ENCODE measurements at regions not wholly inside any gene's neighbourhood (a gene's known extent, or its start where the extent isn't known, plus 50 kb on each side); places are given as distances from the start of the nearest gene placed in this dataset.
"Not testable (repeated sequence)": the region's sequence is repeated elsewhere in the genome, so short reads cannot be mapped to it uniquely, and the experiment has no call there.

DNA sequence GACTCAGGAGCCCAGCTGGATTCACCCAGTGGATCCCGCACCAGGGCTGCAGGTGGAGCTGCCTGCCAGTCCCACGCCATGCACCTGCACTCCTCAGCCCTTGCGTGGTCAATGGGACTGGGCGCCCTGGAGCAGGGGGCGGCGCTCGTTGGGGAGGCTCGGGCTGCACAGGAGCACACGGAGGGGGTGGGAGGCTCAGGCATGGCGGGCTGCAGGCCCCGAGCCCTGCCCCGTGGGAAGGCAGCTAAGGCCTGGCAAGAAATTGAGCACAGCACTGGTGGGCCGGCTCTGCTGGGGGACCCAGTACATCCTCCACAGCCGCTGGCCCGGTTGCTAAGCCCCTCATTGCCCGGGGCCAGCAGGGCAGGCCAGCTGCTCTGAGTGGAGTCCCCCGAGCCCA is 90.3 kb downstream of the DLEU7 start:
- TF ChIP-seq, protein P1, sequence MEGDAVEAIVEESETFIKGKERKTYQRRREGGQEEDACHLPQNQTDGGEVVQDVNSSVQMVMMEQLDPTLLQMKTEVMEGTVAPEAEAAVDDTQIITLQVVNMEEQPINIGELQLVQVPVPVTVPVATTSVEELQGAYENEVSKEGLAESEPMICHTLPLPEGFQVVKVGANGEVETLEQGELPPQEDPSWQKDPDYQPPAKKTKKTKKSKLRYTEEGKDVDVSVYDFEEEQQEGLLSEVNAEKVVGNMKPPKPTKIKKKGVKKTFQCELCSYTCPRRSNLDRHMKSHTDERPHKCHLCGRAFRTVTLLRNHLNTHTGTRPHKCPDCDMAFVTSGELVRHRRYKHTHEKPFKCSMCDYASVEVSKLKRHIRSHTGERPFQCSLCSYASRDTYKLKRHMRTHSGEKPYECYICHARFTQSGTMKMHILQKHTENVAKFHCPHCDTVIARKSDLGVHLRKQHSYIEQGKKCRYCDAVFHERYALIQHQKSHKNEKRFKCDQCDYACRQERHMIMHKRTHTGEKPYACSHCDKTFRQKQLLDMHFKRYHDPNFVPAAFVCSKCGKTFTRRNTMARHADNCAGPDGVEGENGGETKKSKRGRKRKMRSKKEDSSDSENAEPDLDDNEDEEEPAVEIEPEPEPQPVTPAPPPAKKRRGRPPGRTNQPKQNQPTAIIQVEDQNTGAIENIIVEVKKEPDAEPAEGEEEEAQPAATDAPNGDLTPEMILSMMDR (IDR thresholded peaks at IDR 0.05) = not testable (repeated sequence)
- TF ChIP-seq POLR2AphosphoS5 (IDR thresholded peaks at IDR 0.05) = not testable (repeated sequence)

Data from prostate gland (tissue), 2 donors.